Midbrain (tissue), 1 donor: ENCODE measurements at regions not wholly inside any gene's neighbourhood (a gene's known extent, or its start where the extent isn't known, plus 50 kb on each side); places are given as distances from the start of the nearest gene placed in this dataset.

Source experiments
- DNase-seq: peaks from one replicate; lab custom pipeline; 2025; lab: John Stamatoyannopoulos, UW

DNA sequence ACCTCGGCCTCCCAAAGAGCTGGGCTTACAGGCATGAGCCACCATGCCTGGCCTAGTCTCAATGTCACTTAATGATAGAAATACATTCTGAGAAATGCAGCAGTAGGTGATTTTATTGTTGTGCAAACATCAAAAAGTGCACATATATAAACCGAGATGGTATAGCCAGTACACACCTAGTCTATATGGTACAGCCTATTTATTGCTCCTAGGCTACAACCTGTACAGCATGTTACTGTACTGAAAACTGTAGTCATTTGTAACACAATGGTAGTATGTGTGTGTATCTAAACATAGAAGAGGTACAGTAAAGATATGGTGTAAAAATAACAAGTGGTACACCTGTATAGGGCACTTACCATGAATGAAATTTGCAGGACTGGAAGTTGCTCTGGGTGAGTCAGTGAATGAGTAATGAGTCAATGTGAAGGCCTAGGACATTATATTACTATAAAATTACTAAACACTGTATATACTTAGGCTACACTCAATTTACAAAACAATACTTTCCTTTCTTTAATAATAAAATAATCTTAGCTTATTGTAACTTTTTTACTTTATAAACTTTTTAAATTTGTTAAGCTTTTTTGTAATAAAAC is 166.7 kb upstream of the SYT1 start:
- DNase-seq = no peak

DNA sequence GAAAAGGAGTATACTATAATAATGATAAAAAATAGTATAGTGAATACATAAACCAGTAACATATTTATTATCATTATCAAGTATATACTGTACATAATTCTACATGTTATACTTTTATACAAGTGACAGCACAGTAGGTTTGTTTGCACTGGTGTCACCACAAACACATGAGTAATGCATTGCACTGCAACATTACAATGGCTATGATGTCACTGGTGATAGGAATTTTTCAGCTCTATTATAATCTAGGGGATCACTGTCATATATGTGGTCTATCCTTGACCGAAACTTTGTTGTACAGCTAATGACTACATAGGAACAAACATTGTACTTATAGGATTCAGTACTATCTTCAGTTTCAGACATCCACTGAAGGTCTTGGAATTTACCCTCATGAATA is 165.8 kb upstream of the SYT1 start:
- no peak for DNase-seq

DNA sequence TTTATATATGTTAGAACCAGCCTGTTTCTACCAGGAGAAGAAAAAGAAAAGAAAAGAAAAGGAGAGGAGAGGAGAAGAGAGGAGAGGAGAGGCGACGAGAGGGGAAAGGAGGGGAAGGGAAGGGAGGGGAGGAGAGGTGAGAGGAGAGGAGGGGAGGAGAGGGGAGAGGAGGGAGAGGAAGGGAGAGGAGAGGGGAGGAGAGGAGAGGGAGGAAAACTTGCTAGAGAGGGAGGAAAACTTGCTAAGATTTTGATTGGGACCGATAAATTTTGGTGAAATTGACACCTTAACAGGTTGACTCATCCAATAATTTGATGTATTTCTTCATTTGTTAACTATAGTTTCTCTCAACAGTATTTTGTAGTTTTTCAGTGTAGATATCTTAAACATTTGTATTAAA is 164.0 kb upstream of the SYT1 start:
- DNase-seq = no peak

DNA sequence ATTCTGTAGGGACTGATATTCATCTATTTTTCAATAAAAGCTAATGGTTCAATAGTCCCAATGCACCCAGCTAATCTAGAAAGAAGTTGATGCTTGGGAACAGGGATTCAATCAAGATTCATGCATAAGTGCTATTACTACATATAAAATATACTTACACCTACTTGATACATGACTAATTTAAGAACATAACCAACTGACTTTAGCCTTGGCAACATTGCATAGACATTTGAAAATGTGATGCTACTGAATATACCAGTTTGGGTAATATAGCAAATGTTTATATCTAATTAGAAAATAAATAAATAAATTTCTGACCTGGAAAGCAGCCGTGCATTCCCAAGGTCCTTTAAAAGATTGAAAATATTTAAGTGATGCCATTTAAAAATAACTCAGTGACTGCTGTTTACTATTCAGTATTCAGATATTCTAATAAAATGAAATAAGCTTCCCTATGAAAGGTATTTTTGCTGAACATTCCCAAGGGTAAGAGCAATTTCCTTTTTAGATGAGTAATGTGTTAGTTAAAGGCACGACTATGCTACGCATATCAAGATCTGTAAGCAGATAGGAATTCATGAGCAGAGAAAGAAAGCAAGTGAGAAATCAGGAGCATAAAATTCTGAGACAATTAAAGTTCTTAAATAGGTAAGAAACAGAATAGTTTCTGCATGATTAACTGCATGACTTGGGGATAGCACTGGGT is 160.6 kb upstream of the SYT1 start:
- DNase-seq = no peak

DNA sequence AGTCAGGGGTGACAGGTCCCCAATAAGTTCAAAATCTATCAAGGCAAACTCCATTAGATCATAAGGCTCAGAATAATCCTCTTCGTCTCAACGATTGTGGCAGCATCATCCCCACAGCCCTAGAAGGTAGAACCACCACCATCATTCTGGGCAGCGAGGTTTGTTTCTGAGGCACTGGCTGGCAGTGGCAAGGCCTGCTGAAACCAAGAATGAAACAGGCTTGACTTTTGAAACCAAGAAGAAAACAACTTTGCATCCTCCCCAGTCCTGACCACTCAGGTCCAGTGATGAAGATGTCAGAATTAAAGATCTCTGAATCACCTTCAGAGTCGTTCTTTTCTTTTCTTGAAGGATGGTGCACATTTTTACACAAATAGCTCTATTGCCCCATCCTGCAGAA is 152.6 kb upstream of the SYT1 start:
- DNase-seq = no peak

DNA sequence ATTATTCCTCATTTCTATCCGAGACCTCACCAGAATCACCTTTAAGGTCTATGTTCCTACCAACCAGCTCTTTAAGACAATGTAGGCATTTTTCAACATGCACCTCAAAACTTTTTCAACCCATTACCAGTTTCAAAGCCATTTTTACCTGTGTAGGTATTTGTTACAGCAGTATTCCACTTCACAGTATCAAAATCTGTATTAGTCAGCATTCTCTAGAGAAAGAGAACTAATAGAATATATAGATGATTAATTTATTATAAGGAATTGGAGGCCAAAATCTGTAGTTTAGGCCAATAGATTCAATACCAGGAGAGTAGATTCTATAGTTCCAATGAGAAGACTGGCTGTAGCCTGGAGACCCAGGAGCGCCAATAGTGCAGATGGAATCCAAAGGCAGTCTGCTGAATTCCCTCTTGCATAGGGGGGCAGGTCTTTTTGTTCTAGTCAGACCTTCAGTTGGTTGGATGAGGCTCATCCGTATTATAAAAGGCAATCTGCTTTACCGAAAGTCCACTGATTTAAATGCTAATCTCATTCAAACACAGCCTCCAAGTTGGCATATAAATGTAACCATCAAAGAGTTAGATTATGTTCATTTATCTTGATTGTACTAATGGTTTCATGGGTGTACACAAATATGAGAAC is 151.6 kb upstream of the SYT1 start:
- DNase-seq = no peak

DNA sequence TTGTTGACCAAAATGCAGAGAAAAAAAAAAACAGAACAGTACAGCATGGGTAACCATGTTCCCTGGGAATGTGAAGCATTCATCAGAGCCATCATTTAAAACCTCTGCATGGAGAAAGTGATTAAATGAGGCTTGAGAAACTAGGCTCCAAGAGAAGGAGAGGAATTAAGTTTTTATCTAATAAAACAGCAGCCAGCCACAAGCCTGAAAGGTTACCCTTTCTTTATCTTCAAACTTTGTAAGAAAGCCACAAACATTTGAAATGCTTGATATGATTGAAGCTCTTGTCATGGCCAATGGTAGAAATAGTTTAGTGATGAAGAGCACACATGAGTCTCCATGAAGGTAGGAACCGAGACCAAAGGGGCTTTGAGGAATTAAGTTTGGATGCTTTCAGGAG is 144.9 kb upstream of the SYT1 start:
- no peak for DNase-seq

DNA sequence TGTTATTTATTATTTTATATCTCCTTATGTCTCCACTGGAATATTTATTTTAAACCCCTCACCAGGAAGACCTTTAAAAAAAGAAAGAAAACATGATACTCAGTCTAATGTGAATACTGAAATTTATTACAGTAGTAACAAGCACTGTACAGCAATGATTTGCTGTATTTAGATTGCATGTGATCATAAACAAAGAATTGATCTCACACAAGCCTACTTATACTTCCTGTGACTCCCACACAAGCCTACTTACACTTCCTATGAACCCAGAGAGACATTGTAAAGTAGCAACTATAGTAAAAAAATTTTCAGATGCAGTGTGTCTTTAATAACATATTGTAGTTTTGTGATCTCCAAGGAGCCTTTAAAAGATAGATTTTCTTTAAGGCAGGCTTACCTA is 142.7 kb upstream of the SYT1 start:
- no peak for DNase-seq

DNA sequence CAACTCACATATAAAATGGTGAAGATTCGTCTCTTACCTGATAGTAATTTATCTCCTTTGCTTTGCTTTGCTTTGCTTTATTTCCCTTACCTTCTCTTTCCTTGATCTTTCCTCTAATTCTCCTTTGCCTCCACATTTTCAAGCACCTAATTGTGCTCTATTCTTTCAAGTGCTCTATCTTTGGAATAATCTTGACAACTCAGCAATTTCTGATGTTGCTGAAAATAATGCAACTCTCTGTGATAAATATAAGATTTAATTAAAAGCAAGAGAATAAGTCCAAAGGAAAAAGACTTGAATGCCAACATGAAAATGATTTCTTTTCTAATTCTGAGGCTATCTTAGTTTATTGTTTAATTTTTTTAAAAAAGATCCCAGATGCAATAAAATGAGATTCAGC is 139.5 kb upstream of the SYT1 start:
- DNase-seq = no peak

DNA sequence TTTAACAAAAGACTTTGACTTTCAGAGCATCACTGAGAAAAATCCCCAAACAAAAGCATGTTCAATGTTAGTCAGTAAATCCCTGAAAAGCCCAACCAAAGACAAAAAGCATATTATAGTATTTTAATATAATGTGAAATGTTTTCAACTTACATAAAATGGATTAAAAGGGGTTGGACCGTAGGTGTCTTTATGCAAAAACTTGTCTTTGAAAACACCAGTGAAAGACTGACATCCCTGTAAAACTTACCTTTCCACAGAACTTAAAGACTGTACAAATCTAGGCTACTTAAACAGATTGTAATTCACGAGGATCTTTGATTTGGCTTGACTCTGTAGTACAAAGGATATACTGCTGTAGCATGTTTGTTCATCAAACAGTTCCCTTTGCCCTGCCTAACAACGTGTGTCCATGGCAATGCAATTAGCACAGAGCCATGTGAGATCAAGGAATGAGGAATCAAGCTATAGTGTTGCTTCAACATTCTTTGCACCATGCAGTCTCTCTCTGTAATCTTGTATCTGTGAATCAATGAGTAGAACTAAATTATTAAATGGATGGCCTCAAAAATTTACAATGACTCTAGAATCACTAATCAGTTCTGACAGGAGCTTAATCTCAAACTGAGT is 138.5 kb upstream of the SYT1 start:
- no peak for DNase-seq

DNA sequence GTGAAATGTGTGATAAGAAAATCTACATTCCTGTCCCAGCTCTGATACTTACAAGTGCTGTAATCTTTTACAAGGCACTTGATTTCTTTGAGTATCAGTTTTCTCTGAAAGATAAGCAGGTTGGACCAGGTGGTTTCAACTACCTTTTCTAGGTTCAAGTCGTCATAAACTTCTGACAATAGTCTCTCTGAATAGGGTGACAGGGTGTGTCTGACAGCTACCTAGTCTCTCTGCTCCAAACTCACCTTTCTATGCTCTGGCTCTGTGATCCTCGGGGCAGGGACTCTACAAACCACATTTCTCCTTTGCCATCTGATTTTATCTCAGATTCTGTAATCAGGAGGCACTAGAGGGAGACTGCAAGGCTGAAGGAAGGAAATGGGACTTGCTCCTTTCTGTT is 137.7 kb upstream of the SYT1 start:
- DNase-seq = no peak

DNA sequence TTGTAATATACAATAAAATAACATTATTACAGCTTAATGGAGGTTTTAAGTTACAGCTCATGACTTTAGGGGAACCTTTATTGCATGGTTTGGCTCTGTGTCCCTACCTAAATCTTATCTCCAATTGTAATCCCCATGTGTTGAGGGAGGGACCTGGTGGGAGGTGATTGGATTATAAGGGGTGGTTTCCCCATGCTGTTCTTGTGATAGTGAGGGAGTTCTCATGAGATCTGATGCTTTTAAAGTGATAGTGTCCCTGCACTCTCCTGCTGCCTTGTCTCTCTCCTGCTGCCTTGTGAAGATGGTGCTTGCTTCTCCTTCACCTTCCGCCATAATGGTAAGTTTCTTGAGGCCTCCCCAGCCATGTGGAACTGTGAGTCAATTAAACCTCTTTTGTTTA is 132.1 kb upstream of the SYT1 start:
- no peak for DNase-seq

DNA sequence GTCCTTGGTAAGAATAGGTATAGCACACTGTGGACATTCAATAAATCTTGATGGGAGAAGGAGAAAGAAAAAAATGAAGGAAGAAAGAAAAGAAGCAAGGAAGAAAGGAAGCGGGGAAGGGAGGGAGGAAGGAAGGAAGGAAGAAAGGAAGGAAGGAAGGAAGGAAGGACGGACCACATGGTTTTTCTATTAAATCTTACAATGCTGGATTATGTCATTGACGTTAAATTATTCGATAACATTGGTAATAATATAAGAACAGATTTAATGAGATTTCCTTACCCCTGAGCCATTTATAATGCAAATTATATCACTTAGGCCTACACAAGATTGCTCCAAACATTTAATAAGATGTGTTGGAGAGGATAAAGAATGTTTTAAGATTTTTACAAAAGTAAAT is 124.9 kb upstream of the SYT1 start:
- no peak for DNase-seq

DNA sequence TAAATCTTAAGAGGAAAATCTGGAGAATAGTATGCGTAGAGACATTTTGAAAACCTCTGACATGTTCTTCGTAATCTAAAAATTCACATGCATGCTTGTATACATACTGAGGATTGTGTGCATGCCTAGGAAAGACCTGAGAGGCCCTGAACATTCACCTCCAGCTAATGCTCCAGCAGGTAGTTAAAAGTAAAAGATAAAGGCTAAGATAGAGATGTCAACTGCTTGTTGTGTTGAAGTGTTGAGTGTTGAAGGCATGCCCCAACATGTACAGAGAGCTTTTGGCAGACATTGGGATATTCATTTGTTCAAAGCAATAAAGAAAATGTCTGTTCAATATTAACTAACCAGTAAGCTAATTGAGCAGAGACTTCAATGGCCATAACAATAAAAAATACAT is 118.6 kb upstream of the SYT1 start:
- DNase-seq = no peak

DNA sequence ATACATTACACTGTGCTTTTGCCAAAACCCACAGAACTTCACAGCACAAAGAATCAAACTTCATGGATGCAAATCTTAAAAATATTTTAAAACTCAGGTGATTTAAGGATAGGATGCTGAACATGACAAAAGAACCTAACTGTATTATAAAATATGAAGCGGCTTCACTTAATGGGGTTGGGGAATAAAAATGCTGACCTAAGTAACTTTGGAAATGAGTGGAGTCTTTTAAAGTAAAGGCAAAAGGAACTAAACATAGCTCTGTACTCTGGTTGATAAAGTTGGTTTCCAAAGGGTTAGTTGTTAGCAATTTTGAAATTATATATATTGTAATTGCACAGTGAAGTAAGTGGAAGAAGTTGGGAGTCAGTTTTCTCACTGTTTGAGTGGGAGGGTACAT is 111.5 kb upstream of the SYT1 start:
- DNase-seq = no peak

DNA sequence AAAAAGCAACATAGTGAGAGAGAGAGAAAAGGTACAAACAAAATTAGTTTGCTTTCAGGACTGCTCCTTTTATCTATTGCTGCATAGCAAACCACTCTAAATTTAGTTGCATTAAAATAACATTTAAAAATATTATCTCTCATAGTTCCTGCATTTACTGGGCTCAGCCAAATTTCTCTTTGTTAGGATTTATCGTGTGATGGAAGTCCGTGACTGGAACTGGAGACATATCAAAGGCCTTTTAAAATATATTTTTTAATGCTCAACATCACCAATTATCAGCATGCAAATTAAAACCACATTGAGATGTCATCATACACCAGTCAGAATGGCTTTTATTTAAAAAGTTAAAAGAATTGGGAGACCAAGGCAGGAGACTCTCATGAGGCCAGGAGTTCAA is 107.6 kb upstream of the SYT1 start:
- DNase-seq = no peak

DNA sequence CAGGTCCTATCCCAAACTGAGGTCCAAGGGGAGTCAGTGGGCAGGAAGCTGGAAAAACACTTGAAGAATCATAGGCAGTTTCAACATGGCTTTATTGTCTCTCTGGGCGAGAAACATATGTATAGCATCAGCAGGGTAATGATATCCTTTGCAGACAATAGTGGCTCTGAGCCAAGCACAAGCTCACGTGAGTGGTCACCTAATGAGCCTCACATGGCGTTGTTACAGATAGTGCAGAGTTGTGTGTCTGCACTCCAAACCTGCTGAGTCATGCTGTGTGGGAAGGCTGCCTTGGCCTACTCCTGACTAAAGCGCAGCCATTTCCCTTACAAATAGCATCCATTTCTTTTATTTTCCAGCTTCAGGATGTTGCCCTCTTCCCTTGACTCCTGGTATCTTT is 105.2 kb upstream of the SYT1 start:
- no peak for DNase-seq

DNA sequence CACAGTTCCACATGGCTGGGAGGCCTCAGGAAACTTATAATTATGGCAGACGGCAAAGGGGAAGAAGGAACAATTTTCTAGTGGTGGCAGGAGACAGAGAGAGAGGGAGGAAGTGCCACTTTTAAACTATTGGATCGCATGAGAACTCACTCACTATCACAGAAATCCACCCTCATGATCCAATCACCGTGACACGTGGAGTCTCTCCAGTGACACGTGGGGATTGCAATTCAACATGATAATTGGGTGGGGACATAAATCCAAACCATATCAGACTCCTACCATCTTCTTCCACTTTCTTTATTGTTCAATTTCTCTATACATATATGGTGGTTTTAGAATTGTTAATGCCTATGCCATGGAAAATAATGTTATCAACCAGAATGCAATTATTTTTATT is 103.7 kb upstream of the SYT1 start:
- DNase-seq = no peak

DNA sequence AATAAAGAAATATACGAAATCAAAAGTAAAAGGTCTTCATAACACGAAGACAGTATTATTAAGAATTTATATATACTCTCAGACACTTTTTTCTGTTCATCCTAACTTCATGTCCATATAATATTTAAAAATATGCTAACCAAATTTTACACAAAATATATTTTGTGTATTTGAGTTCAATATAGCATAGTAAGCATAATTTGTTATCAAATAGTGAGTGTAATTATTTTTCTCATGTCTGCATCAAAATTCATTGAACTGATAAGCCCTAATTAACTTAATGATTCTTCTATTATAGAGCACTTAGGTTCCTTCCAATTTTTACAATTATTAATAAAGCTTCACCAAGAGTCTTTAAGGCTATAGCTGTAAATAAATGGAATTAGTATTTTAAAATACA is 99.7 kb upstream of the SYT1 start:
- no peak for DNase-seq

DNA sequence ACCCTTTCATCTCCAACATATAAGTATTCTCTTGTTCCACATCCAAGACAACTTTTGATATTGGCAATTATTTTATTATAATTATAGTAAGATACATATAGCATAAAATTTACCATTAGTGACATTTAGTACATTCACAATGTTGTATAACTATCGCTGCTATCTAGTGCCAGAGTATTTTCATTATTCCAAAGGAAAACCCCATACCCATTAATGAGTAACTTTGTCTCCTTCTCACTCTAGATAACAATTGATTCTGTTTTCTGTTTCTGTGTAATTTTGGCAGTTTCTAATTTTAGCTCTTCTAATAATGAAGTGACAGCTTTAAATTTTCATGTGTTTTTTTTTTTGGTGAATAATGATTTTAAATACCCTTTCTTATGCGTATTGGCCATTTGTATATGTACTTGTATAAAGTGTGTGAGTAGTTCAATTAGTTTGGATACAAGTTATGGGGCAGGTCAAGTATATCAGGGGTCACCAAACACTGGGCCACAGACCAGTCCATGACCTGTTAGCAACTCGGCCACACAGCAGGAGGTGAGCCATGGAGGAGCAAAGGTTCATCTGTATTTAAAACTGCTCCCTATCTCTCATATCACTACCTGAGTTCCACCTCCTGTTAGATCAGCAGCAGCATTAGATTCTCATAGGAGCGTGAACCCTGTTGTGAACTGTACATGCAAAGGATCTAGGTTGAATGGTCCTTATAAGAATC is 97.2 kb upstream of the SYT1 start:
- no peak for DNase-seq

DNA sequence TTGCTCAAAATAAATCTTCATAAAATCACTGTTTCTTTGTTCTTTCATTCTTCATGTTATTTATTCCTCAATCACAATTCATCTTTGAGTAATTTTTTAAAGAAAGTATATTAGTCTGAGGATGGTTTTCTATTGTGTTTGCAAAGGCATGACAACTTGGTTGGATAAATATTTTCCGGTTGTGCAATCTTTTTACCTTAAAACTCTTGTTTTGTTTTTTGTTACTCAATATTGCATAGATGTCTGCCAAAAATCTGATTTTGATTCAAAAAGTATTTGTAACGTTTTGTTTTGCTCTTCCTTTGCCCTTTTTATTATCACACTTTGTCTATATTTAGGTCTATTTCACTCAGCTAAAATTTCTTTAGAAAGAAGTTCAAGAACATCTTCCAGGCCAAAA is 86.2 kb upstream of the SYT1 start:
- no peak for DNase-seq

DNA sequence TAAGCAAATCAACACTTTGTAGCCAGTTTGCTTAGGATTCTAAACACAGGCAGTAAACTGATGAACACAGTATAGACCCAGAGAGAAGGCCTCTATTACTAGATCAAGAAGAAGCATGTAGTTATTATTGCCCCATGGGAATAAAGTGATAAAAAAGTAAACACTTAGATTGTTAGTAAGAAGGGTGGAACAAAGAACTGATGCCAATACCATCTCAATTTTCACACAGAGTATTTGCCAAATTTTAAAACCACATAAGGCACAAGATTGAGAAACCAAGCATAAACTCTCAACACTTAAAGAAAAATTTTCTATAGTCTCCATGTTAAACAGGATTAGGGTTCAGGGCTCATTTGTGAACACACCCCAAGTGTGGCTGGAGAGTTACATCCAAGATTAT is 77.0 kb upstream of the SYT1 start:
- no peak for DNase-seq

DNA sequence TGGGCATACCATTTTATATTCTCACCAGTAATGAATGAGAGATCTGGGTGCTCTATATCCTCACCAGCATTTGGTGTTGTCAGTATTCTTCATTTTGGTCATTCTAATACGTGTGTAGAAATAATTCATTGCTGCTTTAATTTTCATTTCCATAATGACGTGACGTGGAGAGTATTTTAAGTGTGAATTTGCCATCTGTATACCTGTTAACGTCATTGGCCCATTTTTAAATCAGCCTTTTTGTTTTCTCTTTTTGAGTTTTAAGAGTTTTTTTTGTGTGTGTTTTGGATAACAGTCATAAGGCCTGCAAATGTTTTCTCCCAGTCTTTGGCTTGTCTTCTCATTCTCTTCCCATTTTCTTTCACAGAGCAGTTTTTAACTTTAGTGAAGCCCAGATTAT is 74.4 kb upstream of the SYT1 start:
- DNase-seq = no peak
